ENCODE measurements at regions not wholly inside any gene's neighbourhood (a gene's known extent, or its start where the extent isn't known, plus 50 kb on each side); places are given as distances from the start of the nearest gene placed in this dataset.

GRCh38 chr12:62032870-62033269 is 227.3 kb upstream of the USP15 start:
- 93% methylated on average over 2 of the region's 2 CpGs; no CpG with 5 or more reads in 1 of the 2 experiments for WGBS, 2 experiments (ENCODE audit: extremely low coverage in 1 of 2, insufficient coverage in 1 of 2, insufficient read length in 1 of 2, insufficient replicate concordance in 2 of 2, low coverage in 1 of 2, low lambda C conversion rate in 2 of 2, missing lambda C conversion rate in 1 of 2)
- FAIRE-seq = no peak
- Histone ChIP-seq H3K4me3 (ENCODE audit: extremely low read depth in 1 of 4, insufficient read depth in 2 of 4, low read depth in 3 of 4, low read length in 4 of 4) (no peak overlapping the region), H3K18ac (ENCODE audit: extremely low read depth, low read length) (no peak overlapping the region), H3K4me1 (replicated peaks in 1 of 4; ENCODE audit: control insufficient read depth in 3 of 4, insufficient read depth in 4 of 4, low read length in 3 of 4) (no peaks in the 10 kb centered on the region), H3K23ac (ENCODE audit: insufficient read length) (no peak overlapping the region), H3K36me3 (ENCODE audit: control insufficient read depth in 2 of 4, insufficient read depth in 4 of 4, low read length in 3 of 4) (no peaks in the 10 kb centered on the region), H3K23me2 (ENCODE audit: low read depth, low read length) (no peaks in the 10 kb centered on the region), H2BK20ac (ENCODE audit: low read length) (no peak overlapping the region), H4K20me1 (replicated peaks in 1 of 2; ENCODE audit: control insufficient read depth in 1 of 2, insufficient read depth in 2 of 2, low read length in 2 of 2) (no peaks in the 10 kb centered on the region), H2BK12ac (ENCODE audit: low read depth, low read length) (no peak overlapping the region), H2AK5ac (ENCODE audit: low read depth, low read length) (no peak overlapping the region), H3K4me2 (ENCODE audit: insufficient read depth in 1 of 2, low read depth in 2 of 2, low read length in 2 of 2) (no peak overlapping the region), H2BK120ac (replicated peaks; ENCODE audit: low read depth, low read length) (no peak overlapping the region), H2AFZ (ENCODE audit: low read length) (no peak overlapping the region), H3K4ac (replicated peaks; ENCODE audit: insufficient read length, low read depth, low read length) (no peak overlapping the region), H3K56ac (replicated peaks; ENCODE audit: insufficient read length, low read depth, low read length) (no peak overlapping the region), H3K9ac (replicated peaks in 1 of 4; ENCODE audit: extremely low read depth in 1 of 4, low read depth in 3 of 4, low read length in 3 of 4) (no peak overlapping the region), H3K27me3 (replicated peaks in 1 of 4; ENCODE audit: control insufficient read depth in 3 of 4, extremely low read depth in 1 of 4, insufficient read depth in 3 of 4, low read length in 3 of 4) (no peaks in the 10 kb centered on the region), H2BK15ac (ENCODE audit: low read length) (no peak overlapping the region), H4K8ac (ENCODE audit: extremely low read depth, insufficient read depth, low read length) (no peak overlapping the region), H3K9me3 (ENCODE audit: insufficient read depth in 2 of 2, low read depth in 1 of 2, low read length in 1 of 2) (no peaks in the 10 kb centered on the region), H3K27ac (ENCODE audit: low read depth, low read length) (no peak overlapping the region), H4K91ac (replicated peaks; ENCODE audit: insufficient read length, low read length) (no peak overlapping the region), H4K5ac (ENCODE audit: insufficient read length, low read depth, low read length) (no peak overlapping the region), H3K79me1 (ENCODE audit: low read depth, low read length) (no peaks in the 10 kb centered on the region), H3K79me2 (ENCODE audit: control insufficient read depth in 1 of 2, insufficient read depth in 2 of 2, low read length in 2 of 2) (no peaks in the 10 kb centered on the region), H2BK5ac (ENCODE audit: low read depth, low read length) (no peak overlapping the region), H3K14ac (ENCODE audit: insufficient read length) (no peak overlapping the region)
- POLR2A ChIA-PET (ENCODE audit: partially characterized antibody) = no interaction called here
- no peak for DNase-seq (ENCODE audit: low read depth in 1 of 2, low spot score in 2 of 2)
- CTCF ChIA-PET (ENCODE audit: partially characterized antibody) = no interaction called here
- no peak for TF ChIP-seq CEBPB (IDR thresholded peaks at IDR 0.05; ENCODE audit: low read depth, low read length)
- no peak for TF ChIP-seq ZNF274 (IDR thresholded peaks at IDR 0.05; ENCODE audit: borderline replicate concordance, extremely low read depth, low read length)
- no peak for TF ChIP-seq BCL11A (IDR thresholded peaks at IDR 0.05; ENCODE audit: low read depth in 2 of 2, low read length in 2 of 2)
- no peak for TF ChIP-seq GTF2F1 (IDR thresholded peaks at IDR 0.05; ENCODE audit: borderline replicate concordance, low read depth, low read length)
